ENCODE measurements at regions not wholly inside any gene's neighbourhood (a gene's known extent, or its start where the extent isn't known, plus 50 kb on each side); places are given as distances from the start of the nearest gene placed in this dataset.
"Not testable (repeated sequence)": the region's sequence is repeated elsewhere in the genome, so short reads cannot be mapped to it uniquely, and the experiment has no call there.

DNA sequence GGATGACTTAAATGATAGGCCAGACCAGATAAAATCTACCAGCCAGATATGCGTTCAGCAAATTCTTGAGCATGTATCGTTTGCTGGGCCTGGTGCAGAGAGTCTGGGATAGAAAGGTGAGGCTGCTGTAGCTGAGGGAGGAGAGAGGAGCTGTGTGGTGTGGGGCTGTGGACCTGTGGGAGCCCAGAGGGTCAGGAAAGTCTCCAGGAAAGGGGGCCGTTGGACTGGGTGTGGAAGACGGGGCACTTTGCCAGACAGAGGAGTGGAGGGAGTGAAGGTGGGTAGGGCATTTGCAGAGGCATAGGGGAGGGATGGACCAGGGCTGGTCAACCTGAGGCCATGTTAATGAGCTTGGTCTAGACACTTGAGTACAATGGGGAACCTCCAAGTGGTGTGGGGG is 124.7 kb upstream of the UNC5B start:
- H3K4me1 Mint-ChIP-seq, result no peaks in the 10 kb centered on the region
- peaks cover 1% of the 10 kb centered on the region for H3K27me3 Mint-ChIP-seq
- DNase-seq (no peak), ATAC-seq (ENCODE audit: low read depth) (no peak)
- no peak overlapping the region for H3K27ac Mint-ChIP-seq
- CTCF ChIA-PET, result no interaction called here
- H3K36me3 Mint-ChIP-seq (ENCODE audit: low read depth), result no peaks in the 10 kb centered on the region
- H3K9me3 Mint-ChIP-seq, result no peaks in the 10 kb centered on the region
- intact Hi-C loops (cut with micrococcal nuclease), result no loop called here
- POLR2A ChIA-PET, result no interaction called here
- no peak overlapping the region for H3K4me3 Mint-ChIP-seq
- TF ChIP-seq, protein P1, sequence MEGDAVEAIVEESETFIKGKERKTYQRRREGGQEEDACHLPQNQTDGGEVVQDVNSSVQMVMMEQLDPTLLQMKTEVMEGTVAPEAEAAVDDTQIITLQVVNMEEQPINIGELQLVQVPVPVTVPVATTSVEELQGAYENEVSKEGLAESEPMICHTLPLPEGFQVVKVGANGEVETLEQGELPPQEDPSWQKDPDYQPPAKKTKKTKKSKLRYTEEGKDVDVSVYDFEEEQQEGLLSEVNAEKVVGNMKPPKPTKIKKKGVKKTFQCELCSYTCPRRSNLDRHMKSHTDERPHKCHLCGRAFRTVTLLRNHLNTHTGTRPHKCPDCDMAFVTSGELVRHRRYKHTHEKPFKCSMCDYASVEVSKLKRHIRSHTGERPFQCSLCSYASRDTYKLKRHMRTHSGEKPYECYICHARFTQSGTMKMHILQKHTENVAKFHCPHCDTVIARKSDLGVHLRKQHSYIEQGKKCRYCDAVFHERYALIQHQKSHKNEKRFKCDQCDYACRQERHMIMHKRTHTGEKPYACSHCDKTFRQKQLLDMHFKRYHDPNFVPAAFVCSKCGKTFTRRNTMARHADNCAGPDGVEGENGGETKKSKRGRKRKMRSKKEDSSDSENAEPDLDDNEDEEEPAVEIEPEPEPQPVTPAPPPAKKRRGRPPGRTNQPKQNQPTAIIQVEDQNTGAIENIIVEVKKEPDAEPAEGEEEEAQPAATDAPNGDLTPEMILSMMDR (IDR thresholded peaks at IDR 0.05), result no peak

- no peak overlapping the region for H3K27ac Mint-ChIP-seq
- CTCF ChIA-PET, result no interaction called here
- peaks cover 1% of the 10 kb centered on the region for H3K27me3 Mint-ChIP-seq
- no peak for ATAC-seq (ENCODE audit: low read depth)
- no peaks in the 10 kb centered on the region for H3K9me3 Mint-ChIP-seq
- POLR2A ChIA-PET, result no interaction called here
- no peak overlapping the region for H3K4me3 Mint-ChIP-seq
- no peak for DNase-seq
- intact Hi-C loops (cut with micrococcal nuclease), result no loop called here
- TF ChIP-seq, protein P1 (IDR thresholded peaks at IDR 0.05), result no peak
- no peaks in the 10 kb centered on the region for H3K4me1 Mint-ChIP-seq
- H3K36me3 Mint-ChIP-seq (ENCODE audit: low read depth), result no peaks in the 10 kb centered on the region
These were observed 124.3 kb upstream of the UNC5B start for GRCh38 chr10:71088054-71088453.

- H3K27me3 Mint-ChIP-seq; intact Hi-C loops (cut with micrococcal nuclease); H3K9me3 Mint-ChIP-seq; ATAC-seq (ENCODE audit: low read depth); POLR2A ChIA-PET; H3K4me1 Mint-ChIP-seq; H3K4me3 Mint-ChIP-seq; H3K36me3 Mint-ChIP-seq (ENCODE audit: low read depth); H3K27ac Mint-ChIP-seq; CTCF ChIA-PET; DNase-seq: not testable (repeated sequence)
These were observed 123.8 kb upstream of the UNC5B start for GRCh38 chr10:71088578-71088977.

DNA sequence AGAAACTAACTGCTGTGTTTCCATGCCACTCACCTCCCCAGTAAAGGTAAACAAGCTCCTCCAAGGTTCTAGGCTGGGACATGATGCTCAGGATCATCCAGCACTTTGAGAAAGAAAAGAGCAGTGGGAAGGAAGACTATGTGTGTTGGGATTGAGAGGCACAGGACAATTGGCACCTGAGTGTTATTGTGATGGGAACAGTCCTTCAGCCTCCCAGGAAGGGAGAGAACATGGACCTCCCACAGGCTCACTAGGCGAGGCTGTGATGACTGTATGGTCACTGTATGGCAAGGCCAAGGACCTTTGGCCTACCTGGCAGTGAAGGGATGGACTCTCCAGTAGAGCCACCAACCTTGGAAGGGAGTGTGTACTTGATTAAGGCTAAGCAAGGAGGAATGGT is 123.2 kb upstream of the UNC5B start:
- peaks cover 1% of the 10 kb centered on the region for H3K27me3 Mint-ChIP-seq
- ChIA-PET POLR2A (no interaction called here), CTCF (no interaction called here)
- no peaks in the 10 kb centered on the region for H3K36me3 Mint-ChIP-seq (ENCODE audit: low read depth)
- TF ChIP-seq, protein P1 (IDR thresholded peaks at IDR 0.05), result no peak
- DNase-seq (no peak), ATAC-seq (ENCODE audit: low read depth) (no peak)
- H3K4me1 Mint-ChIP-seq, result no peaks in the 10 kb centered on the region
- peaks cover 4% of the 10 kb centered on the region for H3K9me3 Mint-ChIP-seq
- no peak overlapping the region for H3K4me3 Mint-ChIP-seq
- intact Hi-C loops (cut with micrococcal nuclease), result no loop called here
- H3K27ac Mint-ChIP-seq, result no peak overlapping the region

GRCh38 chr10:71090330-71090729 is 122.0 kb upstream of the UNC5B start:
- Mint-ChIP-seq H3K4me3 (no peak overlapping the region), H3K4me1 (no peaks in the 10 kb centered on the region), H3K9me3 (peaks cover 5% of the 10 kb centered on the region), H3K27ac (no peak overlapping the region), H3K36me3 (ENCODE audit: low read depth) (no peaks in the 10 kb centered on the region), H3K27me3 (peaks cover 3% of the 10 kb centered on the region)
- intact Hi-C loops (cut with micrococcal nuclease), result no loop called here
- ChIA-PET POLR2A (interaction anchor here (0.6 kb wide), 1 partner anchor 35 kb away, joined by 3 read pairs; no protein-coding TSS in a partner anchor), CTCF (no interaction called here)
- ATAC-seq (ENCODE audit: low read depth) (no peak), DNase-seq (no peak)
- TF ChIP-seq, protein P1 (IDR thresholded peaks at IDR 0.05), result no peak

GRCh38 chr10:71090801-71091200 is 121.6 kb upstream of the UNC5B start:
- Mint-ChIP-seq H3K4me1 (no peaks in the 10 kb centered on the region), H3K27ac (no peak overlapping the region), H3K4me3 (no peak overlapping the region), H3K27me3 (peaks cover 3% of the 10 kb centered on the region), H3K36me3 (ENCODE audit: low read depth) (no peaks in the 10 kb centered on the region), H3K9me3 (peaks cover 5% of the 10 kb centered on the region)
- ATAC-seq (ENCODE audit: low read depth) (no peak), DNase-seq (no peak)
- intact Hi-C loops (cut with micrococcal nuclease), result no loop called here
- ChIA-PET POLR2A (no interaction called here), CTCF (no interaction called here)
- TF ChIP-seq, protein P1 (IDR thresholded peaks at IDR 0.05), result no peak
